HepG2 (cell line): ENCODE measurements at regions not wholly inside any gene's neighbourhood (a gene's known extent, or its start where the extent isn't known, plus 50 kb on each side); places are given as distances from the start of the nearest gene placed in this dataset.

Experiments used
- ATAC-seq: fragments of 200-7000 bp; cut with Tn5 transposase; 3 replicates; pipeline ENCODE4 v1.9.1; 2020; ENCODE audit warnings: mild to moderate bottlenecking, moderate library complexity
- BruUV-seq: library from RNA; stranded (reverse); fragments of 400-500 nt; replicated peaks from 2 replicates; lab custom pipeline; 2021; lab: Mats Ljungman, UMichigan
- CTCF ChIA-PET: fragments of 300-600 bp; formaldehyde crosslinking; extraction: SDS; loops from one replicate; lab custom pipeline; 2021; ENCODE audit warnings: low total read pairs, inconsistent platforms, low intra/inter-chr PET ratio; lab: Yijun Ruan, JAX
- POLR2A ChIA-PET: fragments of 350-600 bp; sonication (Branson Sonifier 250); formaldehyde crosslinking; loops from one replicate; lab custom pipeline; 2020; ENCODE audit warnings: antibody characterized with exemption, inconsistent platforms; lab: Yijun Ruan, JAX
- DNase-seq: peaks from one replicate; pipeline ENCODE4 v3.0.0-alpha.2; 2015; ENCODE audit warnings: low spot score
- FAIRE-seq: peaks from 3 replicates; lab custom pipeline; 2011; peaks lifted over from hg19 to GRCh38; lab: Jason Lieb, UNC
- H2AFZ ChIP-seq: one replicate; pipeline ENCODE4 v1.6.1; 2011; ENCODE audit warnings: low read length, inconsistent platforms
- H3K27ac ChIP-seq: fragments of 300-600 bp; 3 replicates; pipeline ENCODE4 v1.8.0; 2011; ENCODE audit warnings: mixed run types, mild to moderate bottlenecking, mixed read lengths, low read length, inconsistent platforms; ENCODE audit not compliant: insufficient read depth; ENCODE audit errors: extremely low read length
- H3K27me3 ChIP-seq, 2 experiments: fragments of 200-600 bp in 1 of 2; 2 replicates in 1 of 2; 3 replicates in 1 of 2; pipeline versions ENCODE4 v1.6.0 to v1.8.0; 2011; ENCODE audit warnings: low read length in 2 of 2, mild to moderate bottlenecking in 2 of 2, moderate library complexity in 2 of 2, inconsistent platforms in 1 of 2; ENCODE audit not compliant: insufficient read depth in 2 of 2, control insufficient read depth in 1 of 2
- H3K36me3 ChIP-seq, 2 experiments: fragments of 200-600 bp in 1 of 2; replicated peaks in 1 of 2; 2 replicates in 1 of 2; 3 replicates in 1 of 2; pipeline versions ENCODE4 v1.5.1 to v1.8.0; 2011; ENCODE audit warnings: low read length in 2 of 2, inconsistent platforms in 1 of 2; ENCODE audit not compliant: insufficient read depth in 2 of 2, control insufficient read depth in 1 of 2
- H3K4me1 ChIP-seq: 2 replicates; pipeline ENCODE4 v1.5.1; 2012; ENCODE audit warnings: low read length, inconsistent platforms; ENCODE audit not compliant: insufficient read depth
- H3K4me2 ChIP-seq: 2 replicates; pipeline ENCODE4 v1.6.0; 2011; ENCODE audit warnings: low read depth, low read length, inconsistent platforms
- H3K4me3 ChIP-seq, 3 experiments: fragments of 200-600 bp in 1 of 3; sonication (generic), shearing (Covaris generic) in 1 of 3; replicated peaks in 1 of 3; 2 replicates each; pipeline ENCODE4 v1.5.1; 2011 to 2016; ENCODE audit warnings: low read length in 3 of 3, inconsistent platforms in 2 of 3, low read depth in 2 of 3, mild to moderate bottlenecking in 2 of 3, control low read depth in 1 of 3, mixed read lengths in 1 of 3; ENCODE audit not compliant: insufficient read depth in 1 of 3
- H3K79me2 ChIP-seq: one replicate; pipeline ENCODE4 v1.6.1; 2011; ENCODE audit warnings: low read length, inconsistent platforms; ENCODE audit not compliant: insufficient read depth
- H3K9ac ChIP-seq: 2 replicates; pipeline ENCODE4 v1.6.0; 2011; ENCODE audit warnings: mild to moderate bottlenecking, low read depth, low read length, inconsistent platforms; ENCODE audit not compliant: insufficient read depth
- H3K9me3 ChIP-seq: 2 replicates; pipeline ENCODE4 v1.5.1; 2012; ENCODE audit warnings: mild to moderate bottlenecking, low read length
- H4K20me1 ChIP-seq: 2 replicates; pipeline ENCODE4 v1.6.0; 2011; ENCODE audit warnings: inconsistent platforms, mild to moderate bottlenecking, low read length, moderate library complexity; ENCODE audit not compliant: insufficient read depth
- ARNTL ChIP-seq: sonication (generic); formaldehyde crosslinking; IDR thresholded peaks from 2 replicates; pipeline ENCODE4 v1.4.0; 2020; ENCODE audit warnings: mild to moderate bottlenecking, missing genetic modification reagents
- CREB3 ChIP-seq: sonication (generic); formaldehyde crosslinking; IDR thresholded peaks from 2 replicates; pipeline ENCODE4 v1.5.0; 2020; ENCODE audit warnings: missing genetic modification reagents
- NCOA2 ChIP-seq: sonication (generic); formaldehyde crosslinking; IDR thresholded peaks from 2 replicates; pipeline ENCODE4 v1.8.0; 2022; ENCODE audit warnings: inconsistent platforms
- NR2F1 ChIP-seq, 2 experiments: fragments of 450-650 bp in 1 of 2; formaldehyde crosslinking in 1 of 2; IDR thresholded peaks; 2 replicates each; pipeline versions ENCODE4 v1.5.0 to v1.6.1; 2016 to 2020; ENCODE audit warnings: mild to moderate bottlenecking in 1 of 2, missing compliant biosample characterization in 1 of 2, missing genetic modification reagents in 1 of 2, moderate library complexity in 1 of 2
- SIX4 ChIP-seq: sonication (generic); formaldehyde crosslinking; IDR thresholded peaks from 2 replicates; pipeline ENCODE4 v1.4.0; 2020; ENCODE audit warnings: missing genetic modification reagents
- SOX13 ChIP-seq, 3 experiments: fragments of 450-650 bp in 1 of 3; sonication (generic) in 1 of 3; formaldehyde crosslinking in 1 of 3; IDR thresholded peaks in 2 of 3; conservative IDR thresholded peaks in 1 of 3; 2 replicates each; pipeline versions ENCODE4 v1.5.0 to v1.6.1; 2016 to 2020; ENCODE audit warnings: antibody characterized with exemption in 1 of 3, mild to moderate bottlenecking in 1 of 3, missing compliant biosample characterization in 1 of 3, missing genetic modification reagents in 1 of 3, moderate library complexity in 1 of 3
- ZNF333 ChIP-seq: sonication (generic); formaldehyde crosslinking; IDR thresholded peaks from 2 replicates; pipeline ENCODE4 v1.4.0; 2020; ENCODE audit warnings: mild to moderate bottlenecking, missing genetic modification reagents, borderline replicate concordance
- ZNF562 ChIP-seq: sonication (generic); formaldehyde crosslinking; IDR thresholded peaks from 2 replicates; pipeline ENCODE4 v1.8.0; 2022; ENCODE audit warnings: missing genetic modification reagents, borderline replicate concordance
- ZNF605 ChIP-seq: sonication (generic); formaldehyde crosslinking; IDR thresholded peaks from 2 replicates; pipeline ENCODE4 v1.8.0; 2022; ENCODE audit warnings: mild to moderate bottlenecking, missing genetic modification reagents
- ZNF607 ChIP-seq: sonication (generic); formaldehyde crosslinking; IDR thresholded peaks from 2 replicates; pipeline ENCODE4 v1.5.1; 2020; ENCODE audit warnings: missing genetic modification reagents, mild to moderate bottlenecking, borderline replicate concordance
- ZNF841 ChIP-seq: sonication (generic); formaldehyde crosslinking; IDR thresholded peaks from 2 replicates; pipeline ENCODE4 v1.8.1; 2023; ENCODE audit warnings: missing genetic modification reagents, borderline replicate concordance
- WGBS: methylation state at CpG from one replicate; pipeline ENCODE4 v1.1.6; 2017; ENCODE audit warnings: low lambda C conversion rate; 5-methylcytosine and 5-hydroxymethylcytosine counted together
- in situ Hi-C: cut with HindIII; loops from 2 replicates; pipeline ENCODE4 v1.10.0; 2017; ENCODE audit warnings: low pct_unique_long_range_greater_than_20kb; ENCODE audit not compliant: extremely low pct_ligation_motif_present
- intact Hi-C: fragments of 100-400 bp; cut with micrococcal nuclease; formaldehyde crosslinking; loops from one replicate; pipeline ENCODE4 v1.10.0; 2022; ENCODE audit not compliant: unreplicated experiment
- TF ChIP-seq, protein P1 (sequence below): sonication (generic); formaldehyde crosslinking; IDR thresholded peaks from 2 replicates; pipeline ENCODE4 v1.4.0; 2020; ENCODE audit warnings: low read depth, missing genetic modification reagents

DNA sequence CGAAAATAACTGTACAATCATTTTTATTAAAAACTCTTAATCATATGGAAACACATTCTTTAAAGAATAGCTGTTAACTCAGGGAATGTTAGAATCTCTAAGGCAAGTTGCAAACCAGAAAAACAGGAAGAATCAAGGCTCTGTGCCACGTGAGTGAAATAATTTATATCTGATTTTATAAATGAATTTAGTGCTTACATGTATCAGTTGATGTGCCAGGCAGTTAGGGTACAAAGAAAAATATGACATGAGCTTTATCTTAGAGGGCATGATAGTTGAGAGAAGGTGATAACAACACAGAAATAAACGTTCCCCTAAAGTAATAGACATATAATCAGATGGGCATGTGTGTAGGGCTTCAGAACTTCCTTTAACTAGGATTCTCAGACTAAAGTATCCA, 734.5 kb upstream of the CCDC179 start:
- Histone ChIP-seq H3K4me2 (no peak overlapping the region), H3K9ac (no peak overlapping the region), H3K27me3 (no peaks in the 10 kb centered on the region), H3K4me3 (no peak overlapping the region), H2AFZ (no peak overlapping the region), H3K4me1 (no peaks in the 10 kb centered on the region), H4K20me1 (no peaks in the 10 kb centered on the region), H3K36me3 (no peaks in the 10 kb centered on the region), H3K9me3 (no peaks in the 10 kb centered on the region), H3K27ac (no peak overlapping the region), H3K79me2 (no peaks in the 10 kb centered on the region)
- BruUV-seq = no TSS peak
- intact Hi-C loops = no loop called here
- no peak for TF ChIP-seq CREB3 (CRISPR knock-in tag)
- no peak for TF ChIP-seq ZNF562 (CRISPR knock-in tag)
- TF ChIP-seq ZNF841 (CRISPR knock-in tag) = no peak
- no peak for TF ChIP-seq NCOA2 (CRISPR knock-in tag)
- no peak for TF ChIP-seq NR2F1 (CRISPR knock-in tag; IDR thresholded peaks at IDR 0.05)
- TF ChIP-seq ZNF605 (CRISPR knock-in tag) = no peak
- TF ChIP-seq, protein P1, sequence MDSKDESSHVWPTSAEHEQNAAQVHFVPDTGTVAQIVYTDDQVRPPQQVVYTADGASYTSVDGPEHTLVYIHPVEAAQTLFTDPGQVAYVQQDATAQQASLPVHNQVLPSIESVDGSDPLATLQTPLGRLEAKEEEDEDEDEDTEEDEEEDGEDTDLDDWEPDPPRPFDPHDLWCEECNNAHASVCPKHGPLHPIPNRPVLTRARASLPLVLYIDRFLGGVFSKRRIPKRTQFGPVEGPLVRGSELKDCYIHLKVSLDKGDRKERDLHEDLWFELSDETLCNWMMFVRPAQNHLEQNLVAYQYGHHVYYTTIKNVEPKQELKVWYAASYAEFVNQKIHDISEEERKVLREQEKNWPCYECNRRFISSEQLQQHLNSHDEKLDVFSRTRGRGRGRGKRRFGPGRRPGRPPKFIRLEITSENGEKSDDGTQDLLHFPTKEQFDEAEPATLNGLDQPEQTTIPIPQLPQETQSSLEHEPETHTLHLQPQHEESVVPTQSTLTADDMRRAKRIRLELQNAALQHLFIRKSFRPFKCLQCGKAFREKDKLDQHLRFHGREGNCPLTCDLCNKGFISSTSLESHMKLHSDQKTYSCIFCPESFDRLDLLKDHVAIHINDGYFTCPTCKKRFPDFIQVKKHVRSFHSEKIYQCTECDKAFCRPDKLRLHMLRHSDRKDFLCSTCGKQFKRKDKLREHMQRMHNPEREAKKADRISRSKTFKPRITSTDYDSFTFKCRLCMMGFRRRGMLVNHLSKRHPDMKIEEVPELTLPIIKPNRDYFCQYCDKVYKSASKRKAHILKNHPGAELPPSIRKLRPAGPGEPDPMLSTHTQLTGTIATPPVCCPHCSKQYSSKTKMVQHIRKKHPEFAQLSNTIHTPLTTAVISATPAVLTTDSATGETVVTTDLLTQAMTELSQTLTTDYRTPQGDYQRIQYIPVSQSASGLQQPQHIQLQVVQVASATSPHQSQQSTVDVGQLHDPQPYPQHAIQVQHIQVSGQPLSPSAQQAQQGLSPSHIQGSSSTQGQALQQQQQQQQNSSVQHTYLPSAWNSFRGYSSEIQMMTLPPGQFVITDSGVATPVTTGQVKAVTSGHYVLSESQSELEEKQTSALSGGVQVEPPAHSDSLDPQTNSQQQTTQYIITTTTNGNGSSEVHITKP (CRISPR knock-in tag) = no peak
- TF ChIP-seq ZNF607 = no peak
- TF ChIP-seq SOX13 (IDR thresholded peaks at IDR 0.05) = no peak
- no peak for TF ChIP-seq SOX13 (CRISPR knock-in tag; conservative IDR thresholded peaks at IDR 0.05 in 1 of 2, IDR thresholded peaks at IDR 0.05 in 1 of 2)
- no peak for TF ChIP-seq SIX4
- no peak for TF ChIP-seq ARNTL (CRISPR knock-in tag)
- no peak for TF ChIP-seq ZNF333 (CRISPR knock-in tag)
- in situ Hi-C loops = no loop called here
- WGBS = under 1% methylated on average over 3 of the region's 3 CpGs
- ATAC-seq = no peak
- ChIA-PET CTCF (no interaction called here), POLR2A (no interaction called here)
- FAIRE-seq = no peak
- DNase-seq = no peak
